Hepatocyte (in vitro differentiated cells): ENCODE measurements at regions not wholly inside any gene's neighbourhood (a gene's known extent, or its start where the extent isn't known, plus 50 kb on each side); places are given as distances from the start of the nearest gene placed in this dataset.
A peak's percentile ranks its signal among the peaks of the same experiment; 100 is the strongest.
"Not testable (repeated sequence)": the region's sequence is repeated elsewhere in the genome, so short reads cannot be mapped to it uniquely, and the experiment has no call there.

Experiments used
- DNase-seq: peaks from one replicate; pipeline ENCODE4 v3.0.0-alpha.2; 2016; ENCODE audit warnings: low spot score
- H2AFZ ChIP-seq: fragments of 200-600 bp; sonication (generic); 2 replicates; pipeline ENCODE4 v1.6.0; 2016; ENCODE audit warnings: antibody characterized with exemption, mild to moderate bottlenecking
- H3K27ac ChIP-seq: fragments of 200-600 bp; sonication (generic); 2 replicates; pipeline ENCODE4 v1.5.1; 2016; ENCODE audit warnings: mild to moderate bottlenecking
- H3K27me3 ChIP-seq: fragments of 200-600 bp; sonication (generic); 2 replicates; pipeline ENCODE4 v1.6.1; 2016
- H3K36me3 ChIP-seq: fragments of 200-600 bp; sonication (generic); replicated peaks from 2 replicates; pipeline ENCODE4 v1.5.1; 2016; ENCODE audit warnings: low read depth; ENCODE audit not compliant: insufficient read depth
- H3K4me1 ChIP-seq: fragments of 200-600 bp; sonication (generic); 2 replicates; pipeline ENCODE4 v1.5.1; 2016; ENCODE audit warnings: mild to moderate bottlenecking, moderate library complexity; ENCODE audit not compliant: insufficient read depth
- H3K4me2 ChIP-seq: fragments of 200-600 bp; sonication (generic); 2 replicates; pipeline ENCODE4 v1.6.0; 2016
- H3K4me3 ChIP-seq: fragments of 200-600 bp; sonication (generic); 2 replicates; pipeline ENCODE4 v1.5.1; 2016; ENCODE audit warnings: mild to moderate bottlenecking
- H3K79me2 ChIP-seq: fragments of 200-600 bp; sonication (generic); 2 replicates; pipeline ENCODE4 v1.6.0; 2017; ENCODE audit warnings: mild to moderate bottlenecking
- H3K9me2 ChIP-seq: fragments of 200-600 bp; sonication (generic); replicated peaks from 2 replicates; pipeline ENCODE4 v1.6.0; 2017; ENCODE audit warnings: mild to moderate bottlenecking; ENCODE audit not compliant: insufficient read depth
- H3K9me3 ChIP-seq: fragments of 200-600 bp; sonication (generic); 2 replicates; pipeline ENCODE4 v1.5.1; 2016; ENCODE audit warnings: low read depth, mild to moderate bottlenecking
- H4K20me1 ChIP-seq: fragments of 200-600 bp; sonication (generic); 2 replicates; pipeline ENCODE4 v1.6.0; 2016; ENCODE audit warnings: mild to moderate bottlenecking; ENCODE audit not compliant: insufficient read depth, poor library complexity, severe bottlenecking
- EZH2 ChIP-seq: fragments of 200-600 bp; sonication (generic); IDR thresholded peaks from 2 replicates; pipeline ENCODE4 v1.6.1; 2016; ENCODE audit warnings: antibody characterized with exemption, mild to moderate bottlenecking, borderline replicate concordance
- EZH2phosphoT487 ChIP-seq: fragments of 200-600 bp; sonication (generic); IDR thresholded peaks from one replicate; pipeline ENCODE4 v1.6.1; 2018; ENCODE audit warnings: antibody characterized with exemption, mild to moderate bottlenecking, low read depth, moderate library complexity; ENCODE audit not compliant: unreplicated experiment, severe bottlenecking
- WGBS: methylation state at CpG from one replicate; pipeline ENCODE4 v1.1.6; 2016; ENCODE audit warnings: low lambda C conversion rate; ENCODE audit errors: missing lambda C conversion rate; 5-methylcytosine and 5-hydroxymethylcytosine counted together
- TF ChIP-seq, protein P1 (sequence below): fragments of 200-600 bp; sonication (generic); IDR thresholded peaks from 2 replicates; pipeline ENCODE4 v1.5.1; 2016; ENCODE audit warnings: antibody characterized with exemption, mild to moderate bottlenecking; ENCODE audit not compliant: poor library complexity

DNA sequence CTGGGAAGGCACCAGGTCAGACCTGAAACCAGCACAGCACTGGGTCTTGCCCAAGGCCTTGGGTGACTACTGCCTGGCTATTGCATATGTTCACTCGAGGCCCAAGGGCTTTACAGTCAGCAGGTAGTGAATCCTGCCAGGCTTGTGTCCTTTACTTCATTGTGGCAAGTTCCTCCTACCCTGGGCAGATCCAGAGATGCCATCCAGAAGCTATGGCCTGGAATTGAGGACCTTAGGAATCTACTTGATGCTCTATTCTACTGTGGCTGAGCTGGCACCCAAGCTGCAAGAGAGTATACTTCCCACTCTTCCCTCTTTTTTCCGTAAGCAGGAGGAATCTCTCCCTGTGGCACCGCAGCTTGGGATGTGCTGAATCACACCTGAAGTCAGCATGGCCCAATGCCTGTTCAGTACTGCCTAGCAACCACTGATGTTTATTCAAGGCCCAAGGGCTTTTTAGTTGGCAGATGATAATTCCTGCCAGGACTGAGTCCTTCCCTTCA, 246.7 kb upstream of the CTBP2 start:
- DNase-seq, result peak; percentile 22

DNA sequence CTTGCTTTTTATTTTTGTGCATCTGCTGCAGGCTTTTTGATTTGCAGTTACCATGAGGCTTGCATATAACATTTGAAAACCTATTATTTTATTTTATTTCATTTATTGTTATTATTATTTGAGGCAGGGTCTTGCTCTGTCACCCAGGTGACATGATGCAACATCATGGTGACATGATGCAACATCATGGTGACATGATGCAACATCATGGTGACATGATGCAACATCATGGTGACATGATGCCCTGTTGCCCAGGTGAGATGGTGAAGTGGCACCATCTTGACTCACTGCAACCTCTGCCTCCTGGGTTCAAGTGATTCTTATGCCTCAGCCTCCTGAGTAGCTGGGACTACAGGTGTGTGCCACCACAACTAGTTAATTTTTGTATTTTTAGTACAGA, 244.5 kb upstream of the CTBP2 start:
- H3K4me3 ChIP-seq, H4K20me1 ChIP-seq, DNase-seq, H3K36me3 ChIP-seq, H3K4me2 ChIP-seq, H3K9me3 ChIP-seq, H2AFZ ChIP-seq, H3K27me3 ChIP-seq, H3K27ac ChIP-seq, H3K4me1 ChIP-seq, H3K9me2 ChIP-seq, H3K79me2 ChIP-seq: not testable (repeated sequence)

More for the DNA sequence above, 246.7 kb upstream of the CTBP2 start:
- Histone ChIP-seq H3K9me3 (no peaks in the 10 kb centered on the region), H3K9me2 (no peaks in the 10 kb centered on the region), H3K4me2 (no peak overlapping the region), H3K36me3 (no peaks in the 10 kb centered on the region), H3K27me3 (no peaks in the 10 kb centered on the region), H3K4me1 (no peaks in the 10 kb centered on the region), H2AFZ (no peak overlapping the region), H4K20me1 (no peaks in the 10 kb centered on the region), H3K79me2 (no peaks in the 10 kb centered on the region), H3K4me3 (no peak overlapping the region), H3K27ac (no peak overlapping the region)
- TF ChIP-seq EZH2phosphoT487 (no peak), EZH2 (no peak)
- TF ChIP-seq, protein P1, sequence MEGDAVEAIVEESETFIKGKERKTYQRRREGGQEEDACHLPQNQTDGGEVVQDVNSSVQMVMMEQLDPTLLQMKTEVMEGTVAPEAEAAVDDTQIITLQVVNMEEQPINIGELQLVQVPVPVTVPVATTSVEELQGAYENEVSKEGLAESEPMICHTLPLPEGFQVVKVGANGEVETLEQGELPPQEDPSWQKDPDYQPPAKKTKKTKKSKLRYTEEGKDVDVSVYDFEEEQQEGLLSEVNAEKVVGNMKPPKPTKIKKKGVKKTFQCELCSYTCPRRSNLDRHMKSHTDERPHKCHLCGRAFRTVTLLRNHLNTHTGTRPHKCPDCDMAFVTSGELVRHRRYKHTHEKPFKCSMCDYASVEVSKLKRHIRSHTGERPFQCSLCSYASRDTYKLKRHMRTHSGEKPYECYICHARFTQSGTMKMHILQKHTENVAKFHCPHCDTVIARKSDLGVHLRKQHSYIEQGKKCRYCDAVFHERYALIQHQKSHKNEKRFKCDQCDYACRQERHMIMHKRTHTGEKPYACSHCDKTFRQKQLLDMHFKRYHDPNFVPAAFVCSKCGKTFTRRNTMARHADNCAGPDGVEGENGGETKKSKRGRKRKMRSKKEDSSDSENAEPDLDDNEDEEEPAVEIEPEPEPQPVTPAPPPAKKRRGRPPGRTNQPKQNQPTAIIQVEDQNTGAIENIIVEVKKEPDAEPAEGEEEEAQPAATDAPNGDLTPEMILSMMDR, result no peak
- 67% methylated on average over 3 of the region's 3 CpGs for WGBS

DNA sequence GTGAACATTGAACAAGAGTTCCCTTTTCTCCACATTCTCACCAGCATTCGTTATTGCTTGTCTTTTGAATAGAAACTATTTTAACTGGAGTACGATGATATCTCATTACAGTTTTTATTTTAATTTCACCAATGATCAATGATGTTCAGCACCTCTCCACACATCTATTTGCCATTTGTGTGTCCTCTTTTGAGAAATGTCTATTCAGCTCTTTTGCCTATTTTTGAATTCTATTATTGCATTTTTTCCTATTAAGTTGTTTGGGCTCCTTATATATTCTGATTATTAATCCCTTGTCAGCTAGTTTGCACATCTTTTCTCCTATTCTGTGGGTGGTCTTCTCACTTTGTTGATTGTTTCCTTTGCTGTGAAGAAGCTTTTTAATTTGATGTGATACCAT, 241.1 kb upstream of the CTBP2 start:
- Histone ChIP-seq H3K36me3 (no peaks in the 10 kb centered on the region), H3K27ac (no peak overlapping the region), H3K4me2 (no peak overlapping the region), H3K79me2 (no peaks in the 10 kb centered on the region), H3K4me1 (peaks cover 4% of the 10 kb centered on the region), H4K20me1 (no peaks in the 10 kb centered on the region), H3K9me3 (no peaks in the 10 kb centered on the region), H3K9me2 (no peaks in the 10 kb centered on the region), H3K4me3 (no peak overlapping the region), H3K27me3 (no peaks in the 10 kb centered on the region), H2AFZ (no peak overlapping the region)
- no peak for DNase-seq
- TF ChIP-seq, protein P1, result no peak
- TF ChIP-seq EZH2phosphoT487, result no peak
- TF ChIP-seq EZH2, result no peak
- 87% methylated on average over 2 of the region's 2 CpGs for WGBS

DNA sequence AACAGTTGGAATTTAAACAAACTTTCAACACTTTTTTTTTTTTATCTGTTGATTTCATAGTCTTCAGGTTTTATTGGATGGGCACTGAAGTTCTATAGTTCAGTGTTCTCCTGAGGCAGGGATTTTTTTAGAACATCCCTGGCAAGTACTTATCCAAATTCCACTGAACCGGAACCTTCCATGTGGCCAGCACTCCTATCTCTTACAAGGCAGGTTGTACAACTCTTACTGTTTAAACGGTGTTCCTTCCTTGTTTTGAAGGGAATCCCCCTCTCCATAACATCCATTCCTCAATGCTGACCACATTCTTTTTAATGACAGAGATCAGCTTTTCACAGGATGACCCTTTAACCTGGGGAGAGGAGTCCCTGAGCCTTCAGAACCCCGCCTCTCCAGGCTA, 238.9 kb upstream of the CTBP2 start:
- H3K36me3 ChIP-seq, result no peaks in the 10 kb centered on the region

More for the DNA sequence above, 238.9 kb upstream of the CTBP2 start:
- Histone ChIP-seq H2AFZ (no peak overlapping the region), H3K9me3 (no peaks in the 10 kb centered on the region), H3K27ac (no peak overlapping the region), H3K4me3 (no peak overlapping the region), H3K4me1 (peaks cover 4% of the 10 kb centered on the region), H4K20me1 (no peaks in the 10 kb centered on the region), H3K9me2 (no peaks in the 10 kb centered on the region), H3K4me2 (no peak overlapping the region), H3K79me2 (no peaks in the 10 kb centered on the region), H3K27me3 (no peaks in the 10 kb centered on the region)
- TF ChIP-seq EZH2 (no peak), EZH2phosphoT487 (no peak)
- TF ChIP-seq, protein P1, result no peak
- no peak for DNase-seq
- 85% methylated on average over 3 of the region's 3 CpGs for WGBS
